Activated gamma-delta T cell treated with anti-CD3 and anti-CD28 coated beads, Interleukin-2, amount 50 U/mL, for 16 hours (primary cell): ENCODE measurements at regions not wholly inside any gene's neighbourhood (a gene's known extent, or its start where the extent isn't known, plus 50 kb on each side); places are given as distances from the start of the nearest gene placed in this dataset.
"Not testable (repeated sequence)": the region's sequence is repeated elsewhere in the genome, so short reads cannot be mapped to it uniquely, and the experiment has no call there.

Experiments
- DNase-seq: peaks from one replicate; pipeline ENCODE4 v3.0.0-alpha.2; 2020; ENCODE audit warnings: low read depth

GRCh38 chr18:8882632-8883408 is 177.5 kb downstream of the MTCL1 start:
- DNase-seq = no peak

DNA sequence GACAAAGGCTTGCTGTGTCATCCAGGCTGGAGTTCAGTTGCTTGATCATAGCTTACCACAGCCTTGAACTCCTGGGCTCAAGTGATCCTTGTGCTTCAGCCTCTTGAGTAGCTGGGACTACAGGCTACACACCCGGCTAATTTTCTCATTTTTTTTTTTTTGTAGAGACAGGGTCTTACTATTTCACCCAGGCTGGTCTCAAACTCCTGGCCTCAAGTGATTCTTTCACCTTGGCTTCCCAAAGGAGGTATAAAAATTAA is 178.0 kb downstream of the MTCL1 start:
- DNase-seq = no peak

DNA sequence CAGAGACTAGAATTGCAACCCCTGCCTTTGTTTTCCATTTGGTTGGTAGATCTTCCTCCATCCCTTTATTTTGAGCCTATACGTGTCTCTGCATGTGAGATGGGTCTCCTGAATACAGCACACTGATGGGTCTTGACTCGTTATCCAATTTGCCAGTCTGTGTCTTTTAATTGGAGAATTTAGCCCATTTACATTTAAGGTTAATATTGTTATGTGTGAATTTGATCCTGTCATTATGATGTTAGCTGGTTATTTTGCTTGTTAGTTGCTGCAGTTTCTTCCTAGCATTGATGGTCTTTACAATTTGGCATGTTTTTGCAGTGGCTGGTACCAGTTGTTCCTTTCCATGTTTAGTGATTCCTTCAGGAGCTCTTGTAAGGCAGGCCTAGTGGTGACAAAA is 182.5 kb downstream of the MTCL1 start:
- not testable (repeated sequence) for DNase-seq

DNA sequence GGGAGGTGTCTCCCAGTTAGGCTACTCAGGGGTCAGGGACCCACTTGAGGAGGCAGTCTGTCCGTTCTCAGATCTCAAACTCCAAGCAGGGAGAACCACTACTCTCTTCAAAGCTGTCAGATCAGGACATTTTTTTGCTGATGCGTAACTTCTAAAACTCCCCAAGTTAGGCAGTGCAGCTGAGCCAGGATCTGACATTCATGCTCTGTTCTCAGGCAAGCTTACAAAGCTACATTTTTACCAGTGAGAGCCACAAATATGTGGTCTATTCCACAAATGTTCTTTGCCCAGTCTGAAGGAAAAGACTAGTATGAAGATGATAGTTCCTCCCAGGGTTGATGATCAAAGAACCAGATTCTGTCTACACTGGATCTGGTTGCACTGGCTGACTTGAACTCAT is 184.1 kb downstream of the MTCL1 start:
- DNase-seq = no peak

- not testable (repeated sequence) for DNase-seq
Measured at GRCh38 chr18:8890503-8890902, 185.1 kb downstream of the MTCL1 start.

- no peak for DNase-seq
Measured at GRCh38 chr18:8890957-8891464, 185.7 kb downstream of the MTCL1 start.

- no peak for DNase-seq
Measured at GRCh38 chr18:8893221-8893620, 187.9 kb downstream of the MTCL1 start.

DNA sequence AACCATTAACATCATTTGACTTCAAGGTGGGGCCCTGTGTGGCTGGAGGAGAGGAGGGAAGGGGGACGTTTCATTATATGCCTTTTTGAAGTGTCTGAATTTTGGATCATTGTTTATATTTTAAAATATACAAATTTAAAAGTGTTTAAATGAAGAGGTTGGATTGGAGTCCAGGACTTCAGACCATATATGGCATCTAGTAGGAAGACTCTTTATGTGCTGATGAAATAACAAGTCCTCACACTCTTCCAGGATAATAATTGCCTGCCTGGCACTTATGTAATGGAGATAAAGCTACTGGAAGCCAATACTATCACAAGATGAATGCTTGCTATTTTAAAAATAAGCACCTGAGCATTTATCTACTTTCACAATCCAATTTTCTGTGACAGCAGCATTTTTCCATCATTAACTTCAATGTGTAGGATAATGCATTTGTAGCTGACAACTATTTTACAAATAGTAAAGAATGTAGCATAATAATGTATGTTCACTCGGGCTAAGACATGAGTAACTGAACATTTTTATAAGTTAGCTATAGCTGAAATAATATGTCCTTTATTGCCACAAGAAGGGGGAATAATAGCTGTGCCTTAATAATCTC is 188.4 kb downstream of the MTCL1 start:
- DNase-seq = no peak

DNA sequence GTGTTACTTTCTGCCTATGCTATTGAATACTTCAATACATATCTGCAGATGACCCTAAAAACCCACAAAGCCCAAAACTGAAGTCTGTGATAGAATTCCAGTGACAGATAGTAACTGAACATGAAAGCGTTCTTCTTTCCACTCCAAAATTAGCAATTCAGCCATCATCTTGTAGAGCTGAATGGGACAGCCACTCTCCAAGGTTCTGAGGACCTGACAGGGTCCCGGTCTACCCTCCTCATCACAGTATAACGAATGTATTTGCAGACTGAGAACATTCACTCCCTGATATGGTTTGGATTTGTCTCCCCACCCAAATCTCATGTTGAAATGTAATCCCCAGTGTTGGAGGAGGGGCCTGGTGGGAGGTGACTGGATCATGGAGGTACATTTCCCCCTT is 189.5 kb downstream of the MTCL1 start:
- DNase-seq = no peak

- no peak for DNase-seq
Measured at GRCh38 chr18:8895341-8895740, 190.0 kb downstream of the MTCL1 start.

DNA sequence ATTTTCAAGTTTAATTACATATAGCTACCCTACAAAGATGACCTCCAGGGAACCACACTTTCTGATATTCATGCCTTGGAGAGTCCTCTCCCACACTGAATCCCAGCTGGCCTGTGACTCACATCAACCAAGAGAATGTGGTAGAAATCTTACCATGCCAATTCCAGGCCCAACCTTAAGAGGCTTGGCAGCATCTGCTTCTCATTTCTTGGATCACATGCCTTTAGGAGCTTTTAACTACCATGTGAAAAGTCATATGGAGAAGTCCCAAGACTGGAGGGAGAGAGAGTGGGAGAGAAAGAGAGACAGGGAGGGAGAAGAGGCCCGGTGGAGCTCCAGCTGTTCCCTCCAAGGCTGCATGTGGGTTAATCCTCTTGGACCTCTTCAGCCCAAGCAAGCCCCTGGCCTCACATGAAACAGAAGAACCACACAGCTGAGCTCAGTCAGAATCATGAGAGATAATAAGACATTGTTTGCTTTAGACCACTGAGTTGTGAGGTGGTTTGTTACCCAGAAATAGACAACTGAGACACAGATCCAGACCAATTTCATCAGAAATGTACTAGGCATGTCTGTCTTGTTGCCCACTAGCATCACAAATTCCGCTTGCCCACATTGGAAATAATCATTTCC is 190.7 kb downstream of the MTCL1 start:
- DNase-seq = no peak

DNA sequence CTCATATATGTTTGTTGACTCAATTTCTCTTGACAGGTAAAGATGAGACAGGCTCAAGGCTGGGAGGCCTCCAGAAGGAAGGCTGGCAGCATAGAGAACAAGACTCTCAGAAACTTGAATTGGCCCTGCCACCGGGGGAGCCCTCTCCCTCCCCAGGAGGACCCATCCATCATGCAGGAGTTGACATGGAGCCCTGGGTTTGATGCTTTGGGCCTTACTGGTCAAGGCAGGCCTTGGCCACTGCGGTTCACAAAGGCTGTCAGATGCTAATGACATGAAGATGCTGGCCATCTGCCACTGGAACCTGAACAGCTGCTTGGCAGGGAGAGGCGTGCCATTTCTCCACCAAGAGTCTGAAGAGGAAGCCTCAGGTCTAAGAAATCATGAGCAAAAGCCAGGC is 193.6 kb downstream of the MTCL1 start:
- DNase-seq = no peak

GRCh38 chr18:8900552-8900951 is 195.2 kb downstream of the MTCL1 start:
- no peak for DNase-seq

GRCh38 chr18:8901019-8901418 is 195.7 kb downstream of the MTCL1 start:
- DNase-seq = no peak

DNA sequence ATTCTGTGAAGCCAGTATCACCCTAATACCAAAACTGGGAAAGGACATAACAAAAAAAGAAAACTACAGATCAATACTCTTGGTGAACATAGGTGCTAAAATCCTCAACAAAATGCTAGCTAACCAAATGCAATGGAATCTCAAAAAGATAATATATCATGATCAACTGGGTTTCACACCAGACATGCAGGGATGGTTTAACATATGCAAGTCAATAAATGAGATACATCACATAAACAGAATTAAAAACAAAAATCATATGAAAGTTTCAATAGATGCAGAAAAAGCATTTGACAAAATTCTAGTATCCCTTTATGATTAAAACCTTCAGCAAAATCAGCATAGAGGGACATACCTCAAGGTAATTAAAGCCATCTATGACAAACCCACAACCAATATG is 198.2 kb upstream of the NDUFV2 start:
- no peak for DNase-seq

DNA sequence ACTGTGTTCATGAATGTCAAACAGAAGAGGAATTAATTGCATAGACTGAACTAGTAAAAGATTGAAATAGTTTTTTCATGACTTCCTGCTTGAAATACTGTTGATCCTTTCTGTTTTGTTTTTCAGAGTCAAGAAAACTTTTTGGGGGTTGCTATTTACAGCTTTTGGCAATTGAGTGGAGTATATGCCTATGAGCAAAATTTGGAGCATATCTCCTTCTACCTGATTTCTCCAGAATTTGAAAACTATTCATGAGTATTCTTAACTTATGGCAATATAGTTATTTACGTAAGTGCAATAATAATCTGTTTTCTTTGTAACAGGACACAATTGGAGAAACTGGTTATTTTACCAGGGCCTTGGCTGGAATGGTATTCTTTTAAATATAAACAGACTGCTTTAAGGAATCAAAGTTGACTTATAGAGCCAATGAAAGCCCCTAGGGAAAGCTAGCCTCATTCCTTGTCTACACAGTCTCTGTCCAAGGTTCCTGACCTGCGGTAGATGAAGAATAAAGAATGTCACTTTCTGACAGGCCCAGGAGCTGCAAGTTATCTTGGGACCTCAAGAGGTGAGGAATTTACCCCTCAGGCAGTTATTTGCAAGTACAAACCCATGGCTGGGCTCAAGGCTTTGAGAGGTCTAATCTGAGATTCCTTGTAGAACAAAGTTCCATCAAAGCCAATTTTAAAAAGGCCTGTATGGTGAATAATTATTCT is 193.5 kb upstream of the NDUFV2 start:
- DNase-seq = no peak

- DNase-seq = no peak
Measured at GRCh38 chr18:8910186-8910822, 192.2 kb upstream of the NDUFV2 start.

DNA sequence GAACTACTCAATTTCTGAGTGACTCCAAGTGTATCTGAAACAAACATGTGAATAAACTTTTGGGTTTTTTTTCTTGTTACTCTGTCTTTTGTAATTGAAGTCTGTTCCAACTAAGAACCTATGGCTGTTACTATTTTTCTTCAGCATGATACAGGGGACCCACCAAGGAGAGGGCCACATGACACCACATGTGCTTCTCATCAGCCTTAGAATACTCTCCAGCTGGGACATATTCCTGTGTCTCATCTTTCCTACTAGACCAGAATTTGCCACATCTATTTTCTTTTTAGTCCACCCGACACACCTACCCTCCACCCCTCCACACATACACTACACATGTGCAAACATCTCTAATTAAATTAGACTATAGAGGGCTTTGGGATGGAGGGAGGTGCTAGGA is 191.7 kb upstream of the NDUFV2 start:
- no peak for DNase-seq

- DNase-seq = no peak
Measured at GRCh38 chr18:8911408-8912340, 190.8 kb upstream of the NDUFV2 start.

GRCh38 chr18:8912348-8913326 is 189.9 kb upstream of the NDUFV2 start:
- DNase-seq = no peak
